Activated CD4-positive, alpha-beta T cell treated with anti-CD3 and anti-CD28 coated beads, Interleukin-2, amount 50 U/mL, for 24 hours (primary cell): ENCODE measurements at regions not wholly inside any gene's neighbourhood (a gene's known extent, or its start where the extent isn't known, plus 50 kb on each side); places are given as distances from the start of the nearest gene placed in this dataset.
"Not testable (repeated sequence)": the region's sequence is repeated elsewhere in the genome, so short reads cannot be mapped to it uniquely, and the experiment has no call there.

Source experiments
- DNase-seq, 2 donors: peaks; one replicate each; pipeline ENCODE4 v3.0.0-alpha.2; 2020; ENCODE audit warnings: low read depth in 1 of 2, low spot score in 1 of 2

- DNase-seq: no peak
Measured at GRCh38 chr17:51347851-51348584, 87.7 kb downstream of the UTP18 start.

- DNase-seq: no peak
Measured at GRCh38 chr17:51351080-51351479, 90.7 kb downstream of the UTP18 start.

- no peak for DNase-seq
Measured at GRCh38 chr17:51351890-51352289, 91.5 kb downstream of the UTP18 start.

GRCh38 chr17:51352798-51353197, 92.5 kb downstream of the UTP18 start:
- DNase-seq: no peak

- no peak for DNase-seq
Measured at GRCh38 chr17:51353296-51353695, 93.0 kb downstream of the UTP18 start.

GRCh38 chr17:51354936-51355335, 94.6 kb downstream of the UTP18 start:
- no peak for DNase-seq

- no peak for DNase-seq
Measured at GRCh38 chr17:51355441-51356410, 95.4 kb downstream of the UTP18 start.

- DNase-seq: no peak
Measured at GRCh38 chr17:51359055-51359454, 98.7 kb downstream of the UTP18 start.

- no peak for DNase-seq
Measured at GRCh38 chr17:51362811-51363585, 102.7 kb downstream of the UTP18 start.

- DNase-seq: no peak
Measured at GRCh38 chr17:51365090-51365489, 104.7 kb downstream of the UTP18 start.

- no peak for DNase-seq
Measured at GRCh38 chr17:51366866-51367265, 106.5 kb downstream of the UTP18 start.

- not testable (repeated sequence) for DNase-seq
Measured at GRCh38 chr17:51367836-51368235, 107.5 kb downstream of the UTP18 start.

- DNase-seq: peak; percentile 7 to 44
Measured at GRCh38 chr17:51371732-51372151, 111.4 kb downstream of the UTP18 start.

- DNase-seq: no peak
Measured at GRCh38 chr17:51372345-51373004, 112.1 kb downstream of the UTP18 start.

- DNase-seq: no peak
Measured at GRCh38 chr17:51373489-51374152, 113.3 kb downstream of the UTP18 start.

- no peak for DNase-seq
Measured at GRCh38 chr17:51374209-51374608, 113.9 kb downstream of the UTP18 start.

- DNase-seq: no peak
Measured at GRCh38 chr17:51375771-51376170, 115.4 kb downstream of the UTP18 start.

- DNase-seq: no peak
Measured at GRCh38 chr17:51376739-51377138, 116.4 kb downstream of the UTP18 start.

GRCh38 chr17:51381262-51381661, 120.9 kb downstream of the UTP18 start:
- DNase-seq: no peak

- no peak for DNase-seq
Measured at GRCh38 chr17:51385208-51385607, 124.9 kb downstream of the UTP18 start.
